Stimulated activated CD4-positive, alpha-beta T cell treated with anti-CD3 and anti-CD28 coated beads, TNF-alpha, amount 100 ng/mL, for 48 hours (primary cell): ENCODE measurements at regions not wholly inside any gene's neighbourhood (a gene's known extent, or its start where the extent isn't known, plus 50 kb on each side); places are given as distances from the start of the nearest gene placed in this dataset.

Source experiments
- DNase-seq, 3 donors: peaks; one replicate each; pipeline ENCODE4 v3.0.0-alpha.2; 2020; ENCODE audit warnings: low read depth in 3 of 3

- DNase-seq: no peak
These were observed 146.9 kb downstream of the PHETA1 start for GRCh38 chr12:111222027-111222414.

- DNase-seq: no peak
These were observed 147.6 kb downstream of the PHETA1 start for GRCh38 chr12:111221062-111222026.

GRCh38 chr12:111220363-111220762 lies 148.5 kb downstream of the PHETA1 start:
- DNase-seq: no peak

GRCh38 chr12:111219440-111219839 lies 149.5 kb downstream of the PHETA1 start:
- no peak for DNase-seq

- no peak for DNase-seq
These were observed 150.4 kb downstream of the PHETA1 start for GRCh38 chr12:111218499-111218898.

- DNase-seq: no peak
These were observed 152.3 kb downstream of the PHETA1 start for GRCh38 chr12:111216387-111217159.

GRCh38 chr12:111215881-111216280 lies 153.0 kb downstream of the PHETA1 start:
- DNase-seq: no peak

- no peak for DNase-seq
These were observed 154.5 kb downstream of the PHETA1 start for GRCh38 chr12:111214401-111214800.

- DNase-seq: no peak
These were observed 155.3 kb downstream of the PHETA1 start for GRCh38 chr12:111213561-111213960.

- no peak for DNase-seq
These were observed 156.0 kb downstream of the PHETA1 start for GRCh38 chr12:111212814-111213456.

GRCh38 chr12:111211910-111212757 lies 156.8 kb downstream of the PHETA1 start:
- DNase-seq: no peak

GRCh38 chr12:111209811-111210210 lies 159.1 kb downstream of the PHETA1 start:
- no peak for DNase-seq

- DNase-seq: no peak
These were observed 161.1 kb downstream of the PHETA1 start for GRCh38 chr12:111207761-111208160.

GRCh38 chr12:111204788-111205241 lies 164.1 kb downstream of the PHETA1 start:
- no peak for DNase-seq

- no peak for DNase-seq
These were observed 164.9 kb downstream of the PHETA1 start for GRCh38 chr12:111203969-111204368.

GRCh38 chr12:111203446-111203845 lies 165.4 kb downstream of the PHETA1 start:
- no peak for DNase-seq

GRCh38 chr12:111202237-111202915 lies 166.5 kb downstream of the PHETA1 start:
- no peak for DNase-seq

- no peak for DNase-seq
These were observed 167.2 kb downstream of the PHETA1 start for GRCh38 chr12:111201495-111202236.

- DNase-seq: no peak
These were observed 167.9 kb downstream of the PHETA1 start for GRCh38 chr12:111201036-111201435.

- no peak for DNase-seq
These were observed 171.4 kb downstream of the PHETA1 start for GRCh38 chr12:111197376-111197944.
